Body of pancreas (tissue), 4 donors: ENCODE measurements at regions not wholly inside any gene's neighbourhood (a gene's known extent, or its start where the extent isn't known, plus 50 kb on each side); places are given as distances from the start of the nearest gene placed in this dataset.

Experiments used
- POLR2A ChIP-seq, 3 donors: fragments of 450-650 bp; IDR thresholded peaks; one replicate each; pipeline ENCODE4 v1.6.1; 2016; ENCODE audit warnings: antibody characterized with exemption in 3 of 3, mild to moderate bottlenecking in 2 of 3
- TF ChIP-seq, protein P1 (sequence below), 7 experiments: fragments of 450-650 bp in 4 of 7; fragments of 200-600 bp in 3 of 7; sonication (generic) in 3 of 7; IDR thresholded peaks; one replicate each; pipeline ENCODE4 v1.5.1; 2016 to 2019; ENCODE audit warnings: antibody characterized with exemption in 7 of 7

DNA sequence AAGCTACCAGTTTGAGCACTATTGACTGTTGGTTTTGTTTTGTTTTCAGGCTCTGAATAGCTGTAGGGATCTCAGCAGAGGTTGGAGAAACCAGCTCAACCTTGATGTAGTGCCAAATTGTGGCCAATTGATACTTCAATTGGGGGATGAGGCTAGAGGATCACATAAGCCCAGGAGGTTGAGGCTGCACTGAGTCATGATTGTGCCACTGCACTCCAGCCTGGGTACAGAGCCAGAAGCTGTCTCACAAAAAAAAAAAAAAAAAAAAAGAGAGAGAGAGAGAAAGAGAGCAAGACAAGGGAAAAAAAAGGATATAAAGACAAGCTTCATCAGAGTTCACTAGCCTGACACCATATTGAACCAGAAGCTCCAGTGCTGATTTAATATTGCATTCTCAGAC is 702.1 kb downstream of the FRK start:
- TF ChIP-seq, protein P1, sequence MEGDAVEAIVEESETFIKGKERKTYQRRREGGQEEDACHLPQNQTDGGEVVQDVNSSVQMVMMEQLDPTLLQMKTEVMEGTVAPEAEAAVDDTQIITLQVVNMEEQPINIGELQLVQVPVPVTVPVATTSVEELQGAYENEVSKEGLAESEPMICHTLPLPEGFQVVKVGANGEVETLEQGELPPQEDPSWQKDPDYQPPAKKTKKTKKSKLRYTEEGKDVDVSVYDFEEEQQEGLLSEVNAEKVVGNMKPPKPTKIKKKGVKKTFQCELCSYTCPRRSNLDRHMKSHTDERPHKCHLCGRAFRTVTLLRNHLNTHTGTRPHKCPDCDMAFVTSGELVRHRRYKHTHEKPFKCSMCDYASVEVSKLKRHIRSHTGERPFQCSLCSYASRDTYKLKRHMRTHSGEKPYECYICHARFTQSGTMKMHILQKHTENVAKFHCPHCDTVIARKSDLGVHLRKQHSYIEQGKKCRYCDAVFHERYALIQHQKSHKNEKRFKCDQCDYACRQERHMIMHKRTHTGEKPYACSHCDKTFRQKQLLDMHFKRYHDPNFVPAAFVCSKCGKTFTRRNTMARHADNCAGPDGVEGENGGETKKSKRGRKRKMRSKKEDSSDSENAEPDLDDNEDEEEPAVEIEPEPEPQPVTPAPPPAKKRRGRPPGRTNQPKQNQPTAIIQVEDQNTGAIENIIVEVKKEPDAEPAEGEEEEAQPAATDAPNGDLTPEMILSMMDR (IDR thresholded peaks at IDR 0.05): no peak
- no peak for TF ChIP-seq POLR2A (IDR thresholded peaks at IDR 0.05)
